Spleen (tissue), 11 donors: ENCODE measurements at regions not wholly inside any gene's neighbourhood (a gene's known extent, or its start where the extent isn't known, plus 50 kb on each side); places are given as distances from the start of the nearest gene placed in this dataset.

Experiments used
- DNase-seq: peaks from one replicate; pipeline ENCODE4 v3.0.0-alpha.2; 2020
- H3K27ac ChIP-seq, 8 donors: fragments of 200-600 bp; sonication (generic) in 7 of 8; 1 replicate in 4 of 8; 2 replicates in 4 of 8; pipeline versions ENCODE4 v1.5.0 to v1.8.0; 2016 to 2021; ENCODE audit warnings: inconsistent platforms in 4 of 8, mild to moderate bottlenecking in 4 of 8, moderate library complexity in 1 of 8
- H3K27me3 ChIP-seq, 7 donors: fragments of 200-600 bp; sonication (generic) in 6 of 7; replicated peaks in 1 of 7; 1 replicate in 4 of 7; 2 replicates in 3 of 7; pipeline versions ENCODE4 v1.5.0 to v1.8.0; 2016 to 2021; ENCODE audit warnings: inconsistent platforms in 3 of 7, mild to moderate bottlenecking in 1 of 7
- H3K36me3 ChIP-seq, 6 donors: fragments of 200-600 bp; sonication (generic) in 5 of 6; 1 replicate in 4 of 6; 2 replicates in 2 of 6; pipeline versions ENCODE4 v1.5.0 to v1.8.0; 2016 to 2021; ENCODE audit warnings: inconsistent platforms in 2 of 6
- H3K4me1 ChIP-seq, 6 donors: fragments of 200-600 bp; sonication (generic) in 5 of 6; 1 replicate in 3 of 6; 2 replicates in 3 of 6; pipeline versions ENCODE4 v1.5.0 to v1.8.0; 2016 to 2021; ENCODE audit warnings: inconsistent platforms in 3 of 6
- H3K4me3 ChIP-seq, 8 donors: fragments of 200-600 bp; sonication (generic) in 7 of 8; 1 replicate in 4 of 8; 2 replicates in 4 of 8; pipeline versions ENCODE4 v1.5.0 to v1.8.0; 2016 to 2021; ENCODE audit warnings: inconsistent platforms in 4 of 8, mild to moderate bottlenecking in 4 of 8, moderate library complexity in 2 of 8
- H3K9me3 ChIP-seq, 8 donors: fragments of 200-600 bp; sonication (generic) in 7 of 8; 1 replicate in 4 of 8; 2 replicates in 4 of 8; pipeline versions ENCODE4 v1.5.0 to v1.8.0; 2016 to 2021; ENCODE audit warnings: inconsistent platforms in 4 of 8
- POLR2A ChIP-seq, 3 donors: fragments of 450-650 bp; IDR thresholded peaks; one replicate each; pipeline ENCODE4 v1.5.1; 2017; ENCODE audit warnings: antibody characterized with exemption in 3 of 3, mild to moderate bottlenecking in 1 of 3
- POLR2AphosphoS5 ChIP-seq, 3 donors: sonication (generic); formaldehyde crosslinking; IDR thresholded peaks; one replicate each; pipeline ENCODE4 v1.5.1; 2017; ENCODE audit warnings: antibody characterized with exemption in 3 of 3
- WGBS, 5 donors: extraction: QIAGEN DNeasy Blood & Tissue Kit in 3 of 5; methylation state at CpG; one replicate each; pipeline versions ENCODE4 v1.1.5 to v1.1.7; 2013 to 2018; 5-methylcytosine and 5-hydroxymethylcytosine counted together
- intact Hi-C: fragments of 100-400 bp; cut with DNase I; formaldehyde crosslinking; loops from one replicate; pipeline ENCODE4 v1.15.0; 2023; ENCODE audit warnings: low total_unique reads
- TF ChIP-seq, protein P1 (sequence below), 11 experiments: fragments of 200-600 bp in 7 of 11; fragments of 450-650 bp in 4 of 11; sonication (generic) in 4 of 11; IDR thresholded peaks in 8 of 11; conservative IDR thresholded peaks in 3 of 11; 1 replicate in 7 of 11; 2 replicates in 4 of 11; pipeline versions ENCODE4 v1.4.0 to v1.8.0; 2016 to 2021; ENCODE audit warnings: antibody characterized with exemption in 11 of 11, inconsistent platforms in 4 of 11, mild to moderate bottlenecking in 1 of 11
- donor health status: healthy with polysubstance abuse.
- donor health status: DM: no; HTN: no; CAD: no; lungs with moderate emphysema.
- donor health status: DM: no; HTN: no; CAD: no.
- donor health status: Bipolar disorder and iron deficiency.
- donor health status: healthy.
- donor health status: DM: no; HTN: no; CAD: no.
- donor health status: DM: yes; HTN: yes; CAD: no.

DNA sequence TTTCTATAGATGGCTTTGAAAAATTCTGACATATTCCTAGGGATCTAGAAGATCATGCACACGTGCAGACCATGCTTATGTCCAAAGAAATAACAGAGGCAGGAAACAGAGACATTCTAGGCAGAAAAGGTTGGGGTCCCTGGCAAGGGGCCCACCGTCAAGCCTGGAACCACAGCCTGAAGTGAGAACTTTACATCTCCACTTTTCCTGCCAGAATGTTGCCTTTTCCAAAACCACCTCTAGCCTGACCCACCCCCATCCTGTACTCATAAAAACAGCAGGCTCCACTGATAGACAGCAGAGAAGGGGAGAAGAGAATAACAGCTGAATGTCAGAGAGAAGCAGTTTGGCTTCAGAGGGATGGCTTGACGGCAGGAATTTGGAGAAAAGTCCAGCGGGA is 257.3 kb upstream of the NT5E start:
- no peak for TF ChIP-seq POLR2AphosphoS5 (IDR thresholded peaks at IDR 0.05)
- no peak for TF ChIP-seq POLR2A (IDR thresholded peaks at IDR 0.05)
- TF ChIP-seq, protein P1, sequence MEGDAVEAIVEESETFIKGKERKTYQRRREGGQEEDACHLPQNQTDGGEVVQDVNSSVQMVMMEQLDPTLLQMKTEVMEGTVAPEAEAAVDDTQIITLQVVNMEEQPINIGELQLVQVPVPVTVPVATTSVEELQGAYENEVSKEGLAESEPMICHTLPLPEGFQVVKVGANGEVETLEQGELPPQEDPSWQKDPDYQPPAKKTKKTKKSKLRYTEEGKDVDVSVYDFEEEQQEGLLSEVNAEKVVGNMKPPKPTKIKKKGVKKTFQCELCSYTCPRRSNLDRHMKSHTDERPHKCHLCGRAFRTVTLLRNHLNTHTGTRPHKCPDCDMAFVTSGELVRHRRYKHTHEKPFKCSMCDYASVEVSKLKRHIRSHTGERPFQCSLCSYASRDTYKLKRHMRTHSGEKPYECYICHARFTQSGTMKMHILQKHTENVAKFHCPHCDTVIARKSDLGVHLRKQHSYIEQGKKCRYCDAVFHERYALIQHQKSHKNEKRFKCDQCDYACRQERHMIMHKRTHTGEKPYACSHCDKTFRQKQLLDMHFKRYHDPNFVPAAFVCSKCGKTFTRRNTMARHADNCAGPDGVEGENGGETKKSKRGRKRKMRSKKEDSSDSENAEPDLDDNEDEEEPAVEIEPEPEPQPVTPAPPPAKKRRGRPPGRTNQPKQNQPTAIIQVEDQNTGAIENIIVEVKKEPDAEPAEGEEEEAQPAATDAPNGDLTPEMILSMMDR (IDR thresholded peaks at IDR 0.05 in 8 of 11, conservative IDR thresholded peaks at IDR 0.05 in 3 of 11): no peak
- intact Hi-C loops: no loop called here
- DNase-seq: no peak
- 48 to 77% (median 72%) methylated on average over 4 of the region's 4 CpGs for WGBS, 5 donors
- H3K4me1 ChIP-seq: no peaks in the 10 kb centered on the region
- no peaks in the 10 kb centered on the region for H3K27me3 ChIP-seq
- no peaks in the 10 kb centered on the region for H3K36me3 ChIP-seq
- no peak overlapping the region for H3K4me3 ChIP-seq
- peaks cover 0 to 38% (median 15%) of the 10 kb centered on the region in 8 donors for H3K9me3 ChIP-seq
- H3K27ac ChIP-seq: no peak overlapping the region

DNA sequence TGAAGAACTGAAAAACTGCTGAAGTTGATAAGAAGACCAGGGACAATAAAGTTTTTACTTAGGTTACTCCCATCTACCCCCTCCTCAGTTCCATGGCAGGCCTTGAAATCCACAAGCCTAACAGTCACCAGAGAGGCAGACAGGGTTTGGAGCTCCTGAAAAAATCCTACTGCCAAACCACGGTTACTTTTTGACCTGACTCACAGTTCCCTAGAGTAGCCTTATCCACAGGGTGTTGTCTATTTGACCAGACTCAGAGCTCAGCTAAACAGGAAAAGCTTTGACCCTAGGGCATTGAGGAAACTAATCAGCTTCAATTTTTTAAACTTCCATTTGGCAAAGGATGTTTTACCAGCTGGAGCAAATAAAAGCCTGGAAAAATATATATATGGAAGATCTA is 257.7 kb upstream of the NT5E start:
- H3K27me3 ChIP-seq: no peaks in the 10 kb centered on the region
- WGBS, 5 donors: 59 to 75% (median 68%) methylated on average over 1 of the region's 1 CpG
- intact Hi-C loops: no loop called here

DNA sequence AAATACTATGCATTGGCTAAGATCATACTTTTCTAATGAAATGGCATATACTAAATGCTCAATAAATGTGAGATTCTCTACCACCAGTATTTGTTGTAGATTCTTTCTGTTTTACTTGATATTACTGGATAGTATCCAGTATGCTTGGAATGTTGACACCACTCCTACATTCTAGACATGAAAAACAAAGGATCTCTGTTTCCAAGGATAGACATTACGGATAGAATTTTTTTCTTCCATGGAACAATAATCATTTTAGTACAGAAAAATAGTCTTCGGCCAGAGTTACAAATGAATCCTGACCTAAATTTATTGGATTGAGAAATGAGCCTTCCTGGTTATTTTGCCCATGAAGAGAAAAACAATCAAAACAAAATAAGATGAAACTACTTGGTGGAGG is 258.2 kb upstream of the NT5E start:
- Histone ChIP-seq H3K9me3 (peaks cover 0 to 38% (median 15%) of the 10 kb centered on the region in 8 donors), H3K4me1 (no peaks in the 10 kb centered on the region), H3K4me3 (no peak overlapping the region), H3K27ac (no peak overlapping the region), H3K36me3 (no peaks in the 10 kb centered on the region), H3K27me3 (no peaks in the 10 kb centered on the region)
- no peak for DNase-seq
- TF ChIP-seq, protein P1 (IDR thresholded peaks at IDR 0.05 in 8 of 11, conservative IDR thresholded peaks at IDR 0.05 in 3 of 11): no peak
- TF ChIP-seq POLR2AphosphoS5 (IDR thresholded peaks at IDR 0.05) (no peak), POLR2A (IDR thresholded peaks at IDR 0.05) (no peak)
- intact Hi-C loops: no loop called here
- WGBS, 5 donors: 81 to 92% (median 84%) methylated on average over 2 of the region's 2 CpGs

More for the DNA sequence above, 257.7 kb upstream of the NT5E start:
- H3K4me1 ChIP-seq: no peaks in the 10 kb centered on the region
- no peak for DNase-seq
- TF ChIP-seq, protein P1 (IDR thresholded peaks at IDR 0.05 in 8 of 11, conservative IDR thresholded peaks at IDR 0.05 in 3 of 11): no peak
- no peak for TF ChIP-seq POLR2A (IDR thresholded peaks at IDR 0.05)
- no peak for TF ChIP-seq POLR2AphosphoS5 (IDR thresholded peaks at IDR 0.05)
- no peak overlapping the region for H3K4me3 ChIP-seq
- H3K36me3 ChIP-seq: no peaks in the 10 kb centered on the region
- H3K9me3 ChIP-seq: peaks cover 0 to 38% (median 15%) of the 10 kb centered on the region in 8 donors
- no peak overlapping the region for H3K27ac ChIP-seq

DNA sequence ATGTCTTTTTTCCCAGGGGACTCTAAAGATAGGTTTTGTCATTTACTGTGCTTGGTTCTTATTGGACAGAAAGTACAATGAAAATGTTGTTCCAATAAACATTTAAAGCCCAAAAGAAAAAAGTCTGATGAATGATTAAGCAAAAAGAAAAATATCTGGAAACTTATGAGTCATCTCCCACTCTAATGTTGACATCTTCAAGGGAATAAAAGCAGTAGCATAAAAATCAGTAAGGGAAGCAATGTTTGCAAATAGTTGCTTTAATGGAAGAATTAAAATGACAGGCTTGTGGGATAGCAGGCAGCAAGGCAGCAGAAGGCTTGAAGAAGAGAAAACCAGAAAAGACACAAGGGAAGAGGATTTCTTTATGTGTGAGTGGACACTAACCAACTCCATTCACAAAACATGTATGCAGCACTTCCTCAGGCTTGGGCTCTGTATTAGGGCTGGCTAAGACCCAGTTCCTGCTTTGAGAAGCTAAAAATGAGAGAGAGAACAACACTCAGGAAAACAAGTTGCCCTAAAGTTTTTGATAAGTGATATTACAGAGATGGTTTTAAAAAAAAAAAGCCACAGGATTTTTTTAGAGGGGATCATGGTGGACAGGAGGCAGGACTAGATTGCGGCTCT is 263.2 kb upstream of the NT5E start:
- Histone ChIP-seq H3K4me1 (no peaks in the 10 kb centered on the region), H3K9me3 (peaks cover 0 to 22% (median 3%) of the 10 kb centered on the region in 8 donors), H3K4me3 (no peak overlapping the region), H3K27ac (no peak overlapping the region), H3K36me3 (no peaks in the 10 kb centered on the region), H3K27me3 (no peaks in the 10 kb centered on the region)
- WGBS, 5 donors: 81 to 95% (median 87%) methylated on average over 1 of the region's 1 CpG
- DNase-seq: no peak
- intact Hi-C loops: no loop called here
- no peak for TF ChIP-seq POLR2AphosphoS5 (IDR thresholded peaks at IDR 0.05)
- TF ChIP-seq, protein P1 (IDR thresholded peaks at IDR 0.05 in 8 of 11, conservative IDR thresholded peaks at IDR 0.05 in 3 of 11): no peak
- TF ChIP-seq POLR2A (IDR thresholded peaks at IDR 0.05): no peak
